ENCODE measurements at regions not wholly inside any gene's neighbourhood (a gene's known extent, or its start where the extent isn't known, plus 50 kb on each side); places are given as distances from the start of the nearest gene placed in this dataset.

DNA sequence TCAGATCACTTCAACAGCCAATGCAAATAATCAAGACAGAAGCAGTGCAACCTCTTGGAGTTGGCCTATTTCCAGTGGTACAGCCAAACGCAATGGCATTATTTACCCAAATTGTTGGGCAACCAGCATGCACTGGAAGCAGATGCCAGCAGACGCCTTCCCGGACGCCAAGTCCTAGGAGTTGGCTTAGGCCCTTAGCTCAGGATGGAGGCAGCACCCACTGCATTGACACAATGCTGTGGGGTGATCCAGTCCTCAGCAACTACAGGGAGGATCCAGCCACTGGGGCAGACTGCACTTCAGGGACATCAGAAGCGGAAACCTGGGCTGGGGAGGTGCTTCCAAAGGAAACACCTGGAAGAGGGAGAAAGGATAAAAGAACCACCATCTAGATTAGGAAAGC is 290.4 kb downstream of the FAM43A start:
- POLR2A ChIA-PET (ENCODE audit: unreplicated experiment), result no interaction called here
- dilution Hi-C loops (cut with HindIII; ENCODE audit: low sequenced_read_pairs, unreplicated experiment) (no loop called here), intact Hi-C loops (cut with micrococcal nuclease) (no loop called here), in situ Hi-C loops (cut with MboI; ENCODE audit: low sequenced_read_pairs) (no loop called here)
- Histone ChIP-seq H3K56ac (ENCODE audit: extremely low read depth, insufficient read depth, low read length) (no peak overlapping the region), H4K5ac (ENCODE audit: low read depth, low read length) (no peak overlapping the region), H2BK20ac (ENCODE audit: low read depth, low read length) (no peak overlapping the region), H3K4me3 (ENCODE audit: insufficient read depth, low read depth, low read length) (no peak overlapping the region), H2BK120ac (ENCODE audit: low read depth, low read length) (no peak overlapping the region), H3K9ac (ENCODE audit: low read depth, low read length) (no peak overlapping the region), H2AFZ (replicated peaks; ENCODE audit: low read length, poor library complexity) (no peak overlapping the region), H4K91ac (ENCODE audit: insufficient read depth, low read depth, low read length) (no peak overlapping the region), H2AK9ac (replicated peaks; ENCODE audit: low read depth, low read length, poor library complexity) (peak overlapping the region; percentile 70), H3K79me1 (ENCODE audit: low read depth in 1 of 2, low read length in 2 of 2) (no peaks in the 10 kb centered on the region), H3K18ac (ENCODE audit: low read depth, low read length) (no peak overlapping the region), H4K8ac (ENCODE audit: low read depth in 2 of 2, low read length in 2 of 2) (no peak overlapping the region), H2AK5ac (ENCODE audit: low read depth, low read length) (no peak overlapping the region), H2BK15ac (ENCODE audit: low read depth, low read length) (no peak overlapping the region), H3K9me3 (ENCODE audit: control insufficient read depth, insufficient read depth, low read length) (no peaks in the 10 kb centered on the region; the same call in 1 of the 2 replicates), H3K36me3 (ENCODE audit: control insufficient read depth, insufficient read depth, low read length) (no peaks in the 10 kb centered on the region), H3K27me3 (ENCODE audit: control insufficient read depth, insufficient read depth, low read length) (peaks cover 28% of the 10 kb centered on the region), H3K4me1 (ENCODE audit: control insufficient read depth, insufficient read depth, low read length) (no peaks in the 10 kb centered on the region), H3K9me1 (ENCODE audit: insufficient read depth, low read length) (no peaks in the 10 kb centered on the region), H3K14ac (replicated peaks; ENCODE audit: low read depth, low read length) (no peak overlapping the region), H3K4me2 (ENCODE audit: low read depth, low read length) (no peak overlapping the region), H4K20me1 (ENCODE audit: insufficient read depth, low read length) (no peaks in the 10 kb centered on the region), H3K4ac (ENCODE audit: low read depth, low read length) (no peak overlapping the region), H3K27ac (ENCODE audit: insufficient read depth, low read length) (no peak overlapping the region), H2BK5ac (ENCODE audit: low read depth, low read length, poor library complexity, severe bottlenecking) (no peak overlapping the region), H3K23ac (ENCODE audit: low read depth, low read length) (no peak overlapping the region)
- CTCF ChIA-PET, result no interaction called here
- no TSS peak for BruUV-seq (replicated peaks)
- ATAC-seq (ENCODE audit: low read depth), result no peak
- 50% methylated on average over 1 of the region's 5 CpGs; no CpG with 5 or more reads in 1 of the 2 experiments for WGBS, 2 experiments (ENCODE audit: extremely low coverage in 2 of 2, insufficient read length in 1 of 2)
- DNase-seq, result no peak
- no peak for TF ChIP-seq MAFK (IDR thresholded peaks at IDR 0.05; ENCODE audit: low read depth, low read length)
- TF ChIP-seq RCOR1 (IDR thresholded peaks at IDR 0.05; ENCODE audit: insufficient replicate concordance, low read length), result no peak
- no peak for TF ChIP-seq FOS (IDR thresholded peaks at IDR 0.05; ENCODE audit: low read depth, low read length)
- TF ChIP-seq, protein P1, sequence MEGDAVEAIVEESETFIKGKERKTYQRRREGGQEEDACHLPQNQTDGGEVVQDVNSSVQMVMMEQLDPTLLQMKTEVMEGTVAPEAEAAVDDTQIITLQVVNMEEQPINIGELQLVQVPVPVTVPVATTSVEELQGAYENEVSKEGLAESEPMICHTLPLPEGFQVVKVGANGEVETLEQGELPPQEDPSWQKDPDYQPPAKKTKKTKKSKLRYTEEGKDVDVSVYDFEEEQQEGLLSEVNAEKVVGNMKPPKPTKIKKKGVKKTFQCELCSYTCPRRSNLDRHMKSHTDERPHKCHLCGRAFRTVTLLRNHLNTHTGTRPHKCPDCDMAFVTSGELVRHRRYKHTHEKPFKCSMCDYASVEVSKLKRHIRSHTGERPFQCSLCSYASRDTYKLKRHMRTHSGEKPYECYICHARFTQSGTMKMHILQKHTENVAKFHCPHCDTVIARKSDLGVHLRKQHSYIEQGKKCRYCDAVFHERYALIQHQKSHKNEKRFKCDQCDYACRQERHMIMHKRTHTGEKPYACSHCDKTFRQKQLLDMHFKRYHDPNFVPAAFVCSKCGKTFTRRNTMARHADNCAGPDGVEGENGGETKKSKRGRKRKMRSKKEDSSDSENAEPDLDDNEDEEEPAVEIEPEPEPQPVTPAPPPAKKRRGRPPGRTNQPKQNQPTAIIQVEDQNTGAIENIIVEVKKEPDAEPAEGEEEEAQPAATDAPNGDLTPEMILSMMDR (conservative IDR thresholded peaks at IDR 0.05; ENCODE audit: low read depth, low read length), result no peak
- TF ChIP-seq SMC3 (IDR thresholded peaks at IDR 0.05; ENCODE audit: low read depth, low read length), result no peak
- no peak for TF ChIP-seq BHLHE40 (IDR thresholded peaks at IDR 0.05; ENCODE audit: low read depth, low read length)
- TF ChIP-seq MXI1 (IDR thresholded peaks at IDR 0.05; ENCODE audit: borderline replicate concordance, low read depth, low read length), result no peak

Measured in IMR-90 (cell line).